ENCODE measurements at regions not wholly inside any gene's neighbourhood (a gene's known extent, or its start where the extent isn't known, plus 50 kb on each side); places are given as distances from the start of the nearest gene placed in this dataset.

GRCh38 chr3:117146571-117146970 lies 437.0 kb downstream of the TUSC7 start:
- TF ChIP-seq CTCF (conservative IDR thresholded peaks at IDR 0.05; ENCODE audit: low read depth, low read length) (no peak), EZH2 (IDR thresholded peaks at IDR 0.05; ENCODE audit: low read length, unreplicated experiment) (no peak)

Measured in PC-3 (cell line).